ENCODE measurements at regions not wholly inside any gene's neighbourhood (a gene's known extent, or its start where the extent isn't known, plus 50 kb on each side); places are given as distances from the start of the nearest gene placed in this dataset.

- Mint-ChIP-seq H3K4me1 (ENCODE audit: low read depth, unreplicated experiment) (peaks cover 3% of the 10 kb centered on the region), H3K4me3 (ENCODE audit: unreplicated experiment) (no peak overlapping the region), H3K36me3 (ENCODE audit: low read depth, unreplicated experiment) (peaks cover 1% of the 10 kb centered on the region), H3K27ac (ENCODE audit: unreplicated experiment) (no peak overlapping the region), H3K27me3 (ENCODE audit: low read depth, unreplicated experiment) (no peaks in the 10 kb centered on the region), H3K9me3 (ENCODE audit: unreplicated experiment) (peaks cover 8% of the 10 kb centered on the region)
- no peak overlapping the region for H3K9ac ChIP-seq (ENCODE audit: low read length)
- H3K4me3 ChIP-seq (ENCODE audit: insufficient read depth, low read depth, low read length): no peak overlapping the region
- H2AFZ ChIP-seq (ENCODE audit: low read depth, low read length): no peak overlapping the region
- H4K20me1 ChIP-seq (ENCODE audit: insufficient read depth, low read length): no peaks in the 10 kb centered on the region
- H3K27me3 ChIP-seq (ENCODE audit: insufficient read depth, low read length): no peaks in the 10 kb centered on the region
- FAIRE-seq: no peak
- H3K36me3 ChIP-seq (ENCODE audit: insufficient read depth, low read length): no peaks in the 10 kb centered on the region
- H3K4me2 ChIP-seq (ENCODE audit: low read length): no peak overlapping the region
- DNase-seq (ENCODE audit: low read depth): no peak
- H3K4me1 ChIP-seq (ENCODE audit: insufficient read depth, low read length): no peaks in the 10 kb centered on the region
- H3K79me2 ChIP-seq (ENCODE audit: insufficient read depth, low read length): no peaks in the 10 kb centered on the region
- TF ChIP-seq CTCF (IDR thresholded peaks at IDR 0.05; ENCODE audit: insufficient read depth, low read depth, low read length) (no peak), EZH2 (IDR thresholded peaks at IDR 0.05; ENCODE audit: insufficient read depth, low read length) (no peak)
- no peaks in the 10 kb centered on the region for H3K9me3 ChIP-seq (ENCODE audit: insufficient read depth, low read depth, low read length)
- no peak overlapping the region for H3K27ac ChIP-seq (ENCODE audit: low read depth, low read length)
Observed at GRCh38 chr12:71208053-71208685, 50.4 kb upstream of the TSPAN8 start.

All from astrocyte (in vitro differentiated cells and primary cell).